ENCODE measurements at regions not wholly inside any gene's neighbourhood (a gene's known extent, or its start where the extent isn't known, plus 50 kb on each side); places are given as distances from the start of the nearest gene placed in this dataset.

DNA sequence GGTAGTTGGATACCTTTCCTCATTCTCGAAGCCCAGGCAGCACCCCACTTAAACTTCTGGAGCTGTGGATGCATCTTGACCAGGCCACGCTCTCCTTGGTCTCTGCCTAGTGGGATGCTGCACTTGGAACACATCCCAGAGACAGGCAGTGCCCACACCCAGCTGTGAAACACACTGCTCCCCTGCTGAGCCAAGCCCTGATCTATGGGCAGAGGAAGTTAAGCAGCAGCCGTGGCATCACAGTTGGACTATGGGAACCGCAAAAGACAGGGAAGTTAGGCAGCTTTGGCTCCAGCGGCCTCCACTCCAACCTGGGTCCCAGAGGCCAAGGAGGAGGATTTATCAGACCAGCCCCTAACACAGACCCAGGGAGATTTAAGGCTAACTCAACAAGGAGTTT, 284.8 kb upstream of the CCL2 start:
- TF ChIP-seq POLR2AphosphoS5 (IDR thresholded peaks at IDR 0.05) (no peak), POLR2A (IDR thresholded peaks at IDR 0.05) (no peak), EP300 (IDR thresholded peaks at IDR 0.05) (no peak)
- TF ChIP-seq, protein P1, sequence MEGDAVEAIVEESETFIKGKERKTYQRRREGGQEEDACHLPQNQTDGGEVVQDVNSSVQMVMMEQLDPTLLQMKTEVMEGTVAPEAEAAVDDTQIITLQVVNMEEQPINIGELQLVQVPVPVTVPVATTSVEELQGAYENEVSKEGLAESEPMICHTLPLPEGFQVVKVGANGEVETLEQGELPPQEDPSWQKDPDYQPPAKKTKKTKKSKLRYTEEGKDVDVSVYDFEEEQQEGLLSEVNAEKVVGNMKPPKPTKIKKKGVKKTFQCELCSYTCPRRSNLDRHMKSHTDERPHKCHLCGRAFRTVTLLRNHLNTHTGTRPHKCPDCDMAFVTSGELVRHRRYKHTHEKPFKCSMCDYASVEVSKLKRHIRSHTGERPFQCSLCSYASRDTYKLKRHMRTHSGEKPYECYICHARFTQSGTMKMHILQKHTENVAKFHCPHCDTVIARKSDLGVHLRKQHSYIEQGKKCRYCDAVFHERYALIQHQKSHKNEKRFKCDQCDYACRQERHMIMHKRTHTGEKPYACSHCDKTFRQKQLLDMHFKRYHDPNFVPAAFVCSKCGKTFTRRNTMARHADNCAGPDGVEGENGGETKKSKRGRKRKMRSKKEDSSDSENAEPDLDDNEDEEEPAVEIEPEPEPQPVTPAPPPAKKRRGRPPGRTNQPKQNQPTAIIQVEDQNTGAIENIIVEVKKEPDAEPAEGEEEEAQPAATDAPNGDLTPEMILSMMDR (IDR thresholded peaks at IDR 0.05) = no peak
